PC-3 (cell line): ENCODE measurements at regions not wholly inside any gene's neighbourhood (a gene's known extent, or its start where the extent isn't known, plus 50 kb on each side); places are given as distances from the start of the nearest gene placed in this dataset.

Experiments
- ATAC-seq: fragments of 200-7000 bp; cut with Tn5 transposase; 2 replicates; pipeline ENCODE4 v1.9.1; 2020; ENCODE audit warnings: mild to moderate bottlenecking, moderate library complexity
- BruUV-seq: library from RNA; stranded (reverse); fragments of 400-500 nt; replicated peaks from 2 replicates; lab custom pipeline; 2021; lab: Mats Ljungman, UMichigan
- CTCF ChIA-PET: fragments of 300-600 bp; sonication (Branson Sonifier 250); formaldehyde crosslinking; loops from one replicate; lab custom pipeline; 2022; ENCODE audit warnings: antibody characterized with exemption; lab: Charles Lee
- POLR2A ChIA-PET: fragments of 300-600 bp; sonication (Branson Sonifier 250); formaldehyde crosslinking; loops from one replicate; lab custom pipeline; 2022; ENCODE audit warnings: antibody characterized with exemption; ENCODE audit not compliant: unreplicated experiment; lab: Charles Lee
- DNase-seq: peaks from one replicate; pipeline ENCODE4 v3.0.0-alpha.2; 2015
- H2AFZ ChIP-seq: fragments of 300-600 bp; sonication (generic); 2 replicates; pipeline ENCODE4 v1.6.0; 2016; ENCODE audit warnings: antibody characterized with exemption, low read length
- H3F3A ChIP-seq: fragments of 300-600 bp; sonication (generic); one replicate; pipeline ENCODE4 v1.6.0; 2017; ENCODE audit warnings: antibody characterized with exemption, low read length, control low read depth, mild to moderate bottlenecking; ENCODE audit not compliant: unreplicated experiment
- H3K27ac ChIP-seq: fragments of 300-600 bp; sonication (generic); 2 replicates; pipeline ENCODE4 v1.5.1; 2016; ENCODE audit warnings: mild to moderate bottlenecking, low read length
- H3K27me3 ChIP-seq: fragments of 300-600 bp; sonication (generic); 2 replicates; pipeline ENCODE4 v1.6.1; 2016; ENCODE audit warnings: low read length, mixed read lengths
- H3K36me3 ChIP-seq: fragments of 300-600 bp; sonication (generic); 2 replicates; pipeline ENCODE4 v1.6.1; 2016; ENCODE audit warnings: low read depth, mixed run types, low read length, mixed read lengths
- H3K4me1 ChIP-seq: fragments of 300-600 bp; sonication (generic); 2 replicates; pipeline ENCODE4 v1.5.1; 2016; ENCODE audit warnings: low read length; ENCODE audit not compliant: insufficient read depth
- H3K4me2 ChIP-seq: fragments of 300-600 bp; sonication (generic); 2 replicates; pipeline ENCODE4 v1.6.0; 2016; ENCODE audit warnings: low read length
- H3K4me3 ChIP-seq: fragments of 300-600 bp; sonication (generic); 2 replicates; pipeline ENCODE4 v1.5.1; 2016; ENCODE audit warnings: mild to moderate bottlenecking, low read length, mixed read lengths
- H3K79me2 ChIP-seq: fragments of 300-600 bp; sonication (generic); 2 replicates; pipeline ENCODE4 v1.6.1; 2017; ENCODE audit warnings: low read length, mixed read lengths
- H3K9ac ChIP-seq: fragments of 300-600 bp; sonication (generic); 2 replicates; pipeline ENCODE4 v1.6.0; 2016; ENCODE audit warnings: mild to moderate bottlenecking, low read length
- H3K9me2 ChIP-seq: fragments of 300-600 bp; sonication (generic); replicated peaks from 2 replicates; pipeline ENCODE4 v1.6.1; 2016; ENCODE audit warnings: mixed run types, low read length, mixed read lengths
- H3K9me3 ChIP-seq: fragments of 300-600 bp; sonication (generic); 2 replicates; pipeline ENCODE4 v1.6.1; 2016; ENCODE audit warnings: low read length, mixed read lengths
- H4K20me1 ChIP-seq: fragments of 300-600 bp; sonication (generic); 2 replicates; pipeline ENCODE4 v1.6.1; 2016; ENCODE audit warnings: low read length, mixed read lengths
- EZH2 ChIP-seq: fragments of 300-600 bp; sonication (generic); IDR thresholded peaks from one replicate; pipeline ENCODE4 v1.6.1; 2017; ENCODE audit warnings: antibody characterized with exemption, mild to moderate bottlenecking, low read length; ENCODE audit not compliant: unreplicated experiment
- EZH2phosphoT487 ChIP-seq: fragments of 300-600 bp; sonication (generic); IDR thresholded peaks from 2 replicates; pipeline ENCODE4 v1.6.1; 2018; ENCODE audit warnings: mild to moderate bottlenecking, antibody characterized with exemption, low read length, borderline replicate concordance
- intact Hi-C: fragments of 100-400 bp; cut with micrococcal nuclease; formaldehyde crosslinking; loops from 2 replicates; pipeline ENCODE4 v1.9.0; 2023
- TF ChIP-seq, protein P1 (sequence below): fragments of 300-600 bp; sonication (generic); conservative IDR thresholded peaks from 2 replicates; pipeline ENCODE4 v1.5.1; 2017; ENCODE audit warnings: antibody characterized with exemption, low read depth, mild to moderate bottlenecking, low read length

DNA sequence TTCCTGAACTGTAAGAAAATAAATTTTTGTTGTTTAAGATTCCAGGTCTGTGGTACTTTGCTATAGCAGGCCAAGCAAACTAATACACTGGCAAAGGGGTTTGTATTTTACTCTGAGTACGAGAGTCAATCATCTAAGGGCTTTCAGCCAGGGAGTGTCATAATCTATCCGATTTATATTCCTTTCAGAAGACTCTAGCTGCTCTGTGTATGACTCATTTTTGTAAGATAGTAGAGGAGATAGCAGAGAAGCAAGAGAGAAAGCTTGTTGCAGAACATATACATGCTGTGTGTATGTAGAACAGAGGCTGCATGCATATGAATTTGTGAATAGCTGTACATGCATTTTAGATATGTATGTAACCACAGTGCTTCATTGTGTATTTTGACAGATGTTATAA lies 577.9 kb upstream of the EPHA6 start:
- Histone ChIP-seq H3K4me3 (no peak overlapping the region), H2AFZ (no peak overlapping the region), H3K4me1 (no peaks in the 10 kb centered on the region), H3K27me3 (no peaks in the 10 kb centered on the region), H3K9me3 (no peaks in the 10 kb centered on the region), H3K9me2 (no peaks in the 10 kb centered on the region), H4K20me1 (no peaks in the 10 kb centered on the region), H3K4me2 (no peak overlapping the region), H3F3A (no peaks in the 10 kb centered on the region), H3K79me2 (no peaks in the 10 kb centered on the region), H3K9ac (no peak overlapping the region), H3K36me3 (no peaks in the 10 kb centered on the region), H3K27ac (no peak overlapping the region)
- intact Hi-C loops = no loop called here
- TF ChIP-seq, protein P1, sequence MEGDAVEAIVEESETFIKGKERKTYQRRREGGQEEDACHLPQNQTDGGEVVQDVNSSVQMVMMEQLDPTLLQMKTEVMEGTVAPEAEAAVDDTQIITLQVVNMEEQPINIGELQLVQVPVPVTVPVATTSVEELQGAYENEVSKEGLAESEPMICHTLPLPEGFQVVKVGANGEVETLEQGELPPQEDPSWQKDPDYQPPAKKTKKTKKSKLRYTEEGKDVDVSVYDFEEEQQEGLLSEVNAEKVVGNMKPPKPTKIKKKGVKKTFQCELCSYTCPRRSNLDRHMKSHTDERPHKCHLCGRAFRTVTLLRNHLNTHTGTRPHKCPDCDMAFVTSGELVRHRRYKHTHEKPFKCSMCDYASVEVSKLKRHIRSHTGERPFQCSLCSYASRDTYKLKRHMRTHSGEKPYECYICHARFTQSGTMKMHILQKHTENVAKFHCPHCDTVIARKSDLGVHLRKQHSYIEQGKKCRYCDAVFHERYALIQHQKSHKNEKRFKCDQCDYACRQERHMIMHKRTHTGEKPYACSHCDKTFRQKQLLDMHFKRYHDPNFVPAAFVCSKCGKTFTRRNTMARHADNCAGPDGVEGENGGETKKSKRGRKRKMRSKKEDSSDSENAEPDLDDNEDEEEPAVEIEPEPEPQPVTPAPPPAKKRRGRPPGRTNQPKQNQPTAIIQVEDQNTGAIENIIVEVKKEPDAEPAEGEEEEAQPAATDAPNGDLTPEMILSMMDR = no peak
- TF ChIP-seq EZH2 (no peak), EZH2phosphoT487 (no peak)
- BruUV-seq = no TSS peak
- CTCF ChIA-PET = no interaction called here
- POLR2A ChIA-PET = no interaction called here
- ATAC-seq (peak; percentile 45), DNase-seq (peak; percentile 34)

DNA sequence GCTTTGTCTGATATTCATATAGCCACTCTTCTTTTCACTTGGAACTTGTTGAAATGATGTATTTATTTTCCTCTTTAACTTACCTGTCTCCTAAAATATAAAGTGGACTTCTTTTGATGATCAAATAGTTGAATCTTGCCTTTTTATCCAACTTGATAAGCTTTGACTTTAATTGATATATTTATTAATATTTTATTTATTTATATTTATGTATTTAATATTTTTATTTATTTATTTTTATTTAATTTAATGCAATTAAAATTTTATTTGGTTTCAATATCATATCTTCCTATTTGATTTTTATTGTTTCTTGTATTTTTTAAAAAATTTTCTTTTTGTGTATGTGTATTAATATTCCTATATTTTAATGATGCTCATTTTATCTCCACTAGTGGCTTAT lies 555.1 kb upstream of the EPHA6 start:
- Histone ChIP-seq H3K27ac (no peak overlapping the region), H3K36me3 (no peaks in the 10 kb centered on the region), H3K4me1 (no peaks in the 10 kb centered on the region), H3K9me2 (no peaks in the 10 kb centered on the region), H3K4me2 (no peak overlapping the region), H3K9ac (no peak overlapping the region), H3K79me2 (no peaks in the 10 kb centered on the region), H3K4me3 (no peak overlapping the region), H3F3A (no peaks in the 10 kb centered on the region), H3K9me3 (no peaks in the 10 kb centered on the region), H2AFZ (no peak overlapping the region), H3K27me3 (no peaks in the 10 kb centered on the region), H4K20me1 (no peaks in the 10 kb centered on the region)
- ChIA-PET POLR2A (no interaction called here), CTCF (no interaction called here)
- no peak for DNase-seq
- no peak for TF ChIP-seq EZH2phosphoT487
- TF ChIP-seq, protein P1 = no peak
- no peak for TF ChIP-seq EZH2
- no peak for ATAC-seq
- BruUV-seq = no TSS peak
- intact Hi-C loops = no loop called here

DNA sequence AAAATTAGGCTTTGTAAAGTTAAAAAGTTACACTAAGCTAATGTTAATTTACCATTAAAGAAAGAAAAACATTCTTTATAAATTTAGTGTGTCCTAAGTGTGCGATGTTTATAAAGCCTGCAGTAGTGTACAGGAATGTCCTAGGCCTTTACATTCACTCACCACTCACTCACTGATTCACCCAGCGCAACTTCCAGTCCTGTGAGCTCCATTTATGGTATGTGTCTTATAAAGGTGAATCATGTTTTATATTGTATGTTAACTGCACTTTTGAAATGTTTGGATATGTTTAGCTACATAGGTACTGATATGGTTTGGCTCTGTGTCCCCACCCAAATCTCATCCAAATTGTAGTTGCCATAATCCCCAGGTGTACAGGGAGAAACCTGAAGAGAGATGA lies 549.7 kb upstream of the EPHA6 start:
- BruUV-seq = no TSS peak
- no peaks in the 10 kb centered on the region for H4K20me1 ChIP-seq
- TF ChIP-seq EZH2phosphoT487 (no peak), EZH2 (no peak)
- no peak overlapping the region for H3K9ac ChIP-seq
- no peak overlapping the region for H3K4me2 ChIP-seq
- no peak overlapping the region for H3K27ac ChIP-seq
- CTCF ChIA-PET = no interaction called here
- no peaks in the 10 kb centered on the region for H3K36me3 ChIP-seq
- H3K9me3 ChIP-seq = peaks cover 6% of the 10 kb centered on the region; the same call in 1 of the 2 replicates
- ATAC-seq (no peak), DNase-seq (peak; percentile 20)
- H3K79me2 ChIP-seq = no peaks in the 10 kb centered on the region
- H2AFZ ChIP-seq = no peak overlapping the region
- peaks cover 18% of the 10 kb centered on the region; the same call in 1 of the 2 replicates for H3K4me1 ChIP-seq
- no peaks in the 10 kb centered on the region for H3K9me2 ChIP-seq
- H3K27me3 ChIP-seq = no peaks in the 10 kb centered on the region
- H3F3A ChIP-seq = no peaks in the 10 kb centered on the region
- intact Hi-C loops = no loop called here
- no peak overlapping the region for H3K4me3 ChIP-seq
- POLR2A ChIA-PET = no interaction called here
